Duodenal mucosa (tissue), 2 donors: ENCODE measurements at regions not wholly inside any gene's neighbourhood (a gene's known extent, or its start where the extent isn't known, plus 50 kb on each side); places are given as distances from the start of the nearest gene placed in this dataset.

Source experiments
- H3K27ac ChIP-seq: one replicate; pipeline ENCODE4 v1.7.0; 2013; ENCODE audit warnings: low read depth, low read length
- H3K27me3 ChIP-seq, 2 donors: one replicate each; pipeline ENCODE4 v1.7.0; 2013; ENCODE audit warnings: low read length in 2 of 2, control low read depth in 1 of 2; ENCODE audit not compliant: insufficient read depth in 2 of 2, control insufficient read depth in 1 of 2
- H3K36me3 ChIP-seq, 2 donors: one replicate each; pipeline ENCODE4 v1.7.0; 2013; ENCODE audit warnings: low read length in 2 of 2, control low read depth in 1 of 2; ENCODE audit not compliant: insufficient read depth in 2 of 2, control insufficient read depth in 1 of 2
- H3K4me1 ChIP-seq, 2 donors: one replicate each; pipeline ENCODE4 v1.7.0; 2013; ENCODE audit warnings: low read length in 2 of 2, control low read depth in 1 of 2; ENCODE audit not compliant: insufficient read depth in 2 of 2, control insufficient read depth in 1 of 2
- H3K4me3 ChIP-seq, 2 donors: one replicate each; pipeline ENCODE4 v1.7.0; 2013; ENCODE audit warnings: low read length in 2 of 2, low read depth in 1 of 2
- H3K9ac ChIP-seq, 2 donors: one replicate each; pipeline ENCODE4 v1.7.0; 2013; ENCODE audit warnings: low read length in 2 of 2, low read depth in 1 of 2
- H3K9me3 ChIP-seq, 2 donors: one replicate each; pipeline ENCODE4 v1.7.0; 2013; ENCODE audit warnings: low read length in 2 of 2, control low read depth in 1 of 2; ENCODE audit not compliant: control insufficient read depth in 1 of 2

- no peak overlapping the region for H3K27ac ChIP-seq
Measured at GRCh38 chr9:20095430-20096092, 306.7 kb upstream of the SLC24A2 start.

GRCh38 chr9:20092561-20092960 is 303.7 kb upstream of the SLC24A2 start:
- no peaks in the 10 kb centered on the region for H3K4me1 ChIP-seq
- H3K9me3 ChIP-seq, result no peaks in the 10 kb centered on the region
- no peaks in the 10 kb centered on the region for H3K27me3 ChIP-seq
- H3K9ac ChIP-seq, result no peak overlapping the region
- H3K36me3 ChIP-seq, result no peaks in the 10 kb centered on the region
- H3K4me3 ChIP-seq, result no peak overlapping the region
- H3K27ac ChIP-seq, result no peak overlapping the region

More at GRCh38 chr9:20095430-20096092, 306.7 kb upstream of the SLC24A2 start:
- no peaks in the 10 kb centered on the region for H3K36me3 ChIP-seq
- no peak overlapping the region for H3K4me3 ChIP-seq
- no peaks in the 10 kb centered on the region for H3K27me3 ChIP-seq
- no peaks in the 10 kb centered on the region for H3K9me3 ChIP-seq
- H3K9ac ChIP-seq, result no peak overlapping the region
- no peaks in the 10 kb centered on the region for H3K4me1 ChIP-seq

GRCh38 chr9:20087481-20087880 is 298.6 kb upstream of the SLC24A2 start:
- no peak overlapping the region for H3K9ac ChIP-seq
- no peaks in the 10 kb centered on the region for H3K27me3 ChIP-seq
- no peaks in the 10 kb centered on the region for H3K36me3 ChIP-seq
- no peak overlapping the region for H3K4me3 ChIP-seq
- H3K27ac ChIP-seq, result no peak overlapping the region
- H3K4me1 ChIP-seq, result no peaks in the 10 kb centered on the region
- H3K9me3 ChIP-seq, result no peaks in the 10 kb centered on the region

- H3K27me3 ChIP-seq, result no peaks in the 10 kb centered on the region
- H3K9me3 ChIP-seq, result no peaks in the 10 kb centered on the region
- H3K27ac ChIP-seq, result no peak overlapping the region
- no peaks in the 10 kb centered on the region for H3K4me1 ChIP-seq
- H3K9ac ChIP-seq, result no peak overlapping the region
- H3K4me3 ChIP-seq, result no peak overlapping the region
- H3K36me3 ChIP-seq, result no peaks in the 10 kb centered on the region
Measured at GRCh38 chr9:20085842-20086241, 297.0 kb upstream of the SLC24A2 start.

GRCh38 chr9:20084125-20084524 is 295.3 kb upstream of the SLC24A2 start:
- Histone ChIP-seq H3K9ac (no peak overlapping the region), H3K27ac (no peak overlapping the region), H3K4me3 (no peak overlapping the region), H3K36me3 (no peaks in the 10 kb centered on the region), H3K27me3 (no peaks in the 10 kb centered on the region), H3K4me1 (no peaks in the 10 kb centered on the region), H3K9me3 (no peaks in the 10 kb centered on the region)

- H3K27me3 ChIP-seq, result no peaks in the 10 kb centered on the region
- H3K4me3 ChIP-seq, result no peak overlapping the region
- H3K9ac ChIP-seq, result no peak overlapping the region
- H3K27ac ChIP-seq, result no peak overlapping the region
- no peaks in the 10 kb centered on the region for H3K4me1 ChIP-seq
- H3K9me3 ChIP-seq, result no peaks in the 10 kb centered on the region
- no peaks in the 10 kb centered on the region for H3K36me3 ChIP-seq
Measured at GRCh38 chr9:20083390-20083789, 294.6 kb upstream of the SLC24A2 start.

- no peaks in the 10 kb centered on the region for H3K27me3 ChIP-seq
- no peaks in the 10 kb centered on the region for H3K9me3 ChIP-seq
- H3K27ac ChIP-seq, result no peak overlapping the region
Measured at GRCh38 chr9:20082831-20083230, 294.0 kb upstream of the SLC24A2 start.

GRCh38 chr9:20082406-20082805 is 293.6 kb upstream of the SLC24A2 start:
- Histone ChIP-seq H3K9ac (no peak overlapping the region), H3K4me1 (no peaks in the 10 kb centered on the region), H3K36me3 (no peaks in the 10 kb centered on the region), H3K27me3 (no peaks in the 10 kb centered on the region), H3K27ac (no peak overlapping the region), H3K4me3 (no peak overlapping the region), H3K9me3 (no peaks in the 10 kb centered on the region)

More at GRCh38 chr9:20082831-20083230, 294.0 kb upstream of the SLC24A2 start:
- no peak overlapping the region for H3K9ac ChIP-seq
- no peaks in the 10 kb centered on the region for H3K36me3 ChIP-seq
- no peak overlapping the region for H3K4me3 ChIP-seq
- H3K4me1 ChIP-seq, result no peaks in the 10 kb centered on the region

GRCh38 chr9:20078246-20078645 is 289.4 kb upstream of the SLC24A2 start:
- Histone ChIP-seq H3K4me1 (no peaks in the 10 kb centered on the region), H3K4me3 (no peak overlapping the region), H3K9me3 (no peaks in the 10 kb centered on the region), H3K9ac (no peak overlapping the region), H3K27ac (no peak overlapping the region), H3K27me3 (no peaks in the 10 kb centered on the region), H3K36me3 (no peaks in the 10 kb centered on the region)

- Histone ChIP-seq H3K4me1 (no peaks in the 10 kb centered on the region), H3K36me3 (no peaks in the 10 kb centered on the region), H3K4me3 (no peak overlapping the region), H3K27me3 (no peaks in the 10 kb centered on the region), H3K9ac (no peak overlapping the region), H3K9me3 (no peaks in the 10 kb centered on the region), H3K27ac (no peak overlapping the region)
Measured at GRCh38 chr9:20074291-20074690, 285.5 kb upstream of the SLC24A2 start.

- H3K27ac ChIP-seq, result no peak overlapping the region
Measured at GRCh38 chr9:20070336-20070735, 281.5 kb upstream of the SLC24A2 start.

More at GRCh38 chr9:20070336-20070735, 281.5 kb upstream of the SLC24A2 start:
- H3K36me3 ChIP-seq, result no peaks in the 10 kb centered on the region
- no peaks in the 10 kb centered on the region for H3K4me1 ChIP-seq
- no peak overlapping the region for H3K9ac ChIP-seq
- H3K27me3 ChIP-seq, result no peaks in the 10 kb centered on the region
- H3K4me3 ChIP-seq, result no peak overlapping the region
- H3K9me3 ChIP-seq, result no peaks in the 10 kb centered on the region
